ENCODE measurements at regions not wholly inside any gene's neighbourhood (a gene's known extent, or its start where the extent isn't known, plus 50 kb on each side); places are given as distances from the start of the nearest gene placed in this dataset.

GRCh38 chr22:44399906-44400762, 87.4 kb upstream of the SHISAL1 start:
- no peaks in the 10 kb centered on the region for H3K36me3 ChIP-seq (ENCODE audit: control insufficient read depth, insufficient read depth, low read length)
- H3K27ac ChIP-seq (ENCODE audit: low read depth, low read length): no peak overlapping the region
- no peak overlapping the region for H3K4me3 ChIP-seq (ENCODE audit: low read depth, low read length)
- no peak overlapping the region for H3K9ac ChIP-seq (ENCODE audit: low read depth, low read length)
- H3K4me1 ChIP-seq (ENCODE audit: control insufficient read depth, insufficient read depth, low read length): no peaks in the 10 kb centered on the region
- H3K27me3 ChIP-seq (ENCODE audit: control insufficient read depth, insufficient read depth, low read length): no peaks in the 10 kb centered on the region
- H3K9me3 ChIP-seq (ENCODE audit: control insufficient read depth, insufficient read depth, low read length): no peaks in the 10 kb centered on the region

- Histone ChIP-seq H3K27me3 (ENCODE audit: control insufficient read depth, insufficient read depth, low read length) (no peaks in the 10 kb centered on the region), H3K27ac (ENCODE audit: low read depth, low read length) (no peak overlapping the region), H3K9me3 (ENCODE audit: control insufficient read depth, insufficient read depth, low read length) (no peaks in the 10 kb centered on the region), H3K36me3 (ENCODE audit: control insufficient read depth, insufficient read depth, low read length) (no peaks in the 10 kb centered on the region), H3K4me1 (ENCODE audit: control insufficient read depth, insufficient read depth, low read length) (no peaks in the 10 kb centered on the region), H3K9ac (ENCODE audit: low read depth, low read length) (no peak overlapping the region), H3K4me3 (ENCODE audit: low read depth, low read length) (no peak overlapping the region)
Measured at GRCh38 chr22:44398856-44399837, 86.4 kb upstream of the SHISAL1 start.

- H3K27ac ChIP-seq (ENCODE audit: low read depth, low read length): no peak overlapping the region
- H3K4me3 ChIP-seq (ENCODE audit: low read depth, low read length): no peak overlapping the region
- H3K4me1 ChIP-seq (ENCODE audit: control insufficient read depth, insufficient read depth, low read length): no peaks in the 10 kb centered on the region
- H3K9ac ChIP-seq (ENCODE audit: low read depth, low read length): no peak overlapping the region
- H3K27me3 ChIP-seq (ENCODE audit: control insufficient read depth, insufficient read depth, low read length): no peaks in the 10 kb centered on the region
- H3K9me3 ChIP-seq (ENCODE audit: control insufficient read depth, insufficient read depth, low read length): no peaks in the 10 kb centered on the region
- H3K36me3 ChIP-seq (ENCODE audit: control insufficient read depth, insufficient read depth, low read length): no peaks in the 10 kb centered on the region
Measured at GRCh38 chr22:44396727-44397722, 84.3 kb upstream of the SHISAL1 start.

GRCh38 chr22:44396021-44396726, 83.4 kb upstream of the SHISAL1 start:
- Histone ChIP-seq H3K27me3 (ENCODE audit: control insufficient read depth, insufficient read depth, low read length) (no peaks in the 10 kb centered on the region), H3K27ac (ENCODE audit: low read depth, low read length) (no peak overlapping the region), H3K4me3 (ENCODE audit: low read depth, low read length) (no peak overlapping the region), H3K9me3 (ENCODE audit: control insufficient read depth, insufficient read depth, low read length) (no peaks in the 10 kb centered on the region), H3K4me1 (ENCODE audit: control insufficient read depth, insufficient read depth, low read length) (no peaks in the 10 kb centered on the region), H3K9ac (ENCODE audit: low read depth, low read length) (no peak overlapping the region), H3K36me3 (ENCODE audit: control insufficient read depth, insufficient read depth, low read length) (no peaks in the 10 kb centered on the region)

GRCh38 chr22:44395118-44396005, 82.6 kb upstream of the SHISAL1 start:
- no peak overlapping the region for H3K27ac ChIP-seq (ENCODE audit: low read depth, low read length)
- H3K27me3 ChIP-seq (ENCODE audit: control insufficient read depth, insufficient read depth, low read length): no peaks in the 10 kb centered on the region
- no peak overlapping the region for H3K4me3 ChIP-seq (ENCODE audit: low read depth, low read length)
- no peaks in the 10 kb centered on the region for H3K36me3 ChIP-seq (ENCODE audit: control insufficient read depth, insufficient read depth, low read length)
- no peaks in the 10 kb centered on the region for H3K4me1 ChIP-seq (ENCODE audit: control insufficient read depth, insufficient read depth, low read length)
- no peaks in the 10 kb centered on the region for H3K9me3 ChIP-seq (ENCODE audit: control insufficient read depth, insufficient read depth, low read length)
- H3K9ac ChIP-seq (ENCODE audit: low read depth, low read length): no peak overlapping the region

GRCh38 chr22:44394246-44395117, 81.7 kb upstream of the SHISAL1 start:
- Histone ChIP-seq H3K9me3 (ENCODE audit: control insufficient read depth, insufficient read depth, low read length) (no peaks in the 10 kb centered on the region), H3K36me3 (ENCODE audit: control insufficient read depth, insufficient read depth, low read length) (no peaks in the 10 kb centered on the region), H3K27me3 (ENCODE audit: control insufficient read depth, insufficient read depth, low read length) (no peaks in the 10 kb centered on the region), H3K4me1 (ENCODE audit: control insufficient read depth, insufficient read depth, low read length) (no peaks in the 10 kb centered on the region), H3K9ac (ENCODE audit: low read depth, low read length) (no peak overlapping the region), H3K4me3 (ENCODE audit: low read depth, low read length) (no peak overlapping the region), H3K27ac (ENCODE audit: low read depth, low read length) (no peak overlapping the region)

- no peaks in the 10 kb centered on the region for H3K27me3 ChIP-seq (ENCODE audit: control insufficient read depth, insufficient read depth, low read length)
- no peak overlapping the region for H3K4me3 ChIP-seq (ENCODE audit: low read depth, low read length)
- H3K4me1 ChIP-seq (ENCODE audit: control insufficient read depth, insufficient read depth, low read length): no peaks in the 10 kb centered on the region
- H3K9me3 ChIP-seq (ENCODE audit: control insufficient read depth, insufficient read depth, low read length): no peaks in the 10 kb centered on the region
- no peak overlapping the region for H3K9ac ChIP-seq (ENCODE audit: low read depth, low read length)
- H3K36me3 ChIP-seq (ENCODE audit: control insufficient read depth, insufficient read depth, low read length): no peaks in the 10 kb centered on the region
- no peak overlapping the region for H3K27ac ChIP-seq (ENCODE audit: low read depth, low read length)
Measured at GRCh38 chr22:44393066-44393465, 80.3 kb upstream of the SHISAL1 start.

- H3K27ac ChIP-seq (ENCODE audit: low read depth, low read length): no peak overlapping the region
- no peaks in the 10 kb centered on the region for H3K4me1 ChIP-seq (ENCODE audit: control insufficient read depth, insufficient read depth, low read length)
- no peak overlapping the region for H3K9ac ChIP-seq (ENCODE audit: low read depth, low read length)
- no peaks in the 10 kb centered on the region for H3K36me3 ChIP-seq (ENCODE audit: control insufficient read depth, insufficient read depth, low read length)
- no peaks in the 10 kb centered on the region for H3K9me3 ChIP-seq (ENCODE audit: control insufficient read depth, insufficient read depth, low read length)
- no peaks in the 10 kb centered on the region for H3K27me3 ChIP-seq (ENCODE audit: control insufficient read depth, insufficient read depth, low read length)
- no peak overlapping the region for H3K4me3 ChIP-seq (ENCODE audit: low read depth, low read length)
Measured at GRCh38 chr22:44392446-44392921, 79.7 kb upstream of the SHISAL1 start.
